ENCODE measurements at regions not wholly inside any gene's neighbourhood (a gene's known extent, or its start where the extent isn't known, plus 50 kb on each side); places are given as distances from the start of the nearest gene placed in this dataset.

- no peak for DNase-seq (ENCODE audit: low read depth)
- TF ChIP-seq, protein P1, sequence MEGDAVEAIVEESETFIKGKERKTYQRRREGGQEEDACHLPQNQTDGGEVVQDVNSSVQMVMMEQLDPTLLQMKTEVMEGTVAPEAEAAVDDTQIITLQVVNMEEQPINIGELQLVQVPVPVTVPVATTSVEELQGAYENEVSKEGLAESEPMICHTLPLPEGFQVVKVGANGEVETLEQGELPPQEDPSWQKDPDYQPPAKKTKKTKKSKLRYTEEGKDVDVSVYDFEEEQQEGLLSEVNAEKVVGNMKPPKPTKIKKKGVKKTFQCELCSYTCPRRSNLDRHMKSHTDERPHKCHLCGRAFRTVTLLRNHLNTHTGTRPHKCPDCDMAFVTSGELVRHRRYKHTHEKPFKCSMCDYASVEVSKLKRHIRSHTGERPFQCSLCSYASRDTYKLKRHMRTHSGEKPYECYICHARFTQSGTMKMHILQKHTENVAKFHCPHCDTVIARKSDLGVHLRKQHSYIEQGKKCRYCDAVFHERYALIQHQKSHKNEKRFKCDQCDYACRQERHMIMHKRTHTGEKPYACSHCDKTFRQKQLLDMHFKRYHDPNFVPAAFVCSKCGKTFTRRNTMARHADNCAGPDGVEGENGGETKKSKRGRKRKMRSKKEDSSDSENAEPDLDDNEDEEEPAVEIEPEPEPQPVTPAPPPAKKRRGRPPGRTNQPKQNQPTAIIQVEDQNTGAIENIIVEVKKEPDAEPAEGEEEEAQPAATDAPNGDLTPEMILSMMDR (conservative IDR thresholded peaks at IDR 0.05; ENCODE audit: control insufficient read depth, insufficient read depth, low read depth, low read length), result no peak
- H3K4me3 ChIP-seq (ENCODE audit: control insufficient read depth, low read depth, low read length), result no peak overlapping the region
These were observed 970.5 kb downstream of the TTLL7 start for GRCh38 chr1:83028467-83028866.

DNA sequence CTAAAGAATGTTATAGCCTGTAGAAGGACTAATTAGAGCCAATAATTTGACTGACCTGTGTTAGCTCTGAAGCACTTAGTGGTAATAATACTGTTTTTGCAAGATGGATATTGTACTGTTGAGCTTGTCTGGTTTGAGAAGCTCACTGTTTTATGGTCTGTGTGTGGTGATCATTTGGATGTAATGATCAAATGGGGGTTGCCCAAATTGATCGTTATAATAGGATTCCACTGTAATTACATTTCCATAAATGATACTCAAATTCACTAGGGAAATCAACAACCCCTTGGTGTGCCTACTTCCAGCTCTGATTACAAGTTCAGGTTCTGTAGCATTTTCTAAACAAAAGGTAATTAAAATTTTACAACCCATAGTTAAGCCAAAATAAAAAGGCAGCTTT, 971.4 kb downstream of the TTLL7 start:
- TF ChIP-seq, protein P1 (conservative IDR thresholded peaks at IDR 0.05; ENCODE audit: control insufficient read depth, insufficient read depth, low read depth, low read length), result no peak
- H3K4me3 ChIP-seq (ENCODE audit: control insufficient read depth, low read depth, low read length), result no peak overlapping the region
- no peak for DNase-seq (ENCODE audit: low read depth)

DNA sequence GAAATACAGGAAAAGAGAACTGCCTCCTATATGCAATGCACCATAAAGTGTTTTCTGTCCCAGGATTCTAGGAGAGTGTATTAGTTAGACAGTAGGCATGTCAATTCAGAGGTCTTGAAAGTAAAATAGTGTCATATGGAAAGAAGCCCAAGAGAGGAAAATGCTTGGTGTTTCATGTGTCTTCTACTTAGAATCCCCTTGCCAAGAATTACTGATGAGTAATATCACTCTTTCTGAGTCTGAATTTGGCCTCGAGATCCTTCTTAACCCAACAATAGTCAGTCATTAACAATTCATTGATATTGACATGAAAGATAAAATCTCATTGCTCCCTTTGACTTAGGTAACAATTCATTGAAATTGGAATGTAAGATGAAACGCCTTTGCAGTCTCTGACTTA, 972.2 kb downstream of the TTLL7 start:
- peak; percentile 51 for DNase-seq (ENCODE audit: low read depth)
- no peak overlapping the region for H3K4me3 ChIP-seq (ENCODE audit: control insufficient read depth, low read depth, low read length)
- TF ChIP-seq, protein P1 (conservative IDR thresholded peaks at IDR 0.05; ENCODE audit: control insufficient read depth, insufficient read depth, low read depth, low read length), result no peak

DNA sequence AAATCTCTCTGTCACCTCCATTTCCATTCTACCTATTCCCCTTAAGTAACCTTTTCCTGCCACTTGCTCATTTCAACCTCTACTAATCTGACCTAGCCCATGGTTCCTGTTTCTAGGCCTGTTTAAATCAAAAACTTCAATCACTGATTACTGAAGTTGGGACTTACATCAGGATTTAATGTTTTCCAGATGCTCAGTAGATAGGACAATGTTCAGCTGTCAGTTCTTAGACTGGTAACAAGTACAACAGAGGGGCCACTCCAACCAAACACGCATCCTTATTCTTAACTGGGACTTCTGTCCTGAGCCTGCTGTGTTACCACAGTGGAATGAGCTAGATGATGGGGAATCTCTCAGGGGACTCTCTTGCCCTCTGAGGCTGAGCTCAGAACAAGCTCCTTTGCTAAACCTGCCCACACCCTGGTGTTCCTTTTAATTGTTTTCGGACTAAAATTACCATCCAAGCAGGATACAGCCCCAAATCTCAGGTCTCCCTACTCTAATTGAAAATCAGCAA, 974.6 kb downstream of the TTLL7 start:
- no peak overlapping the region for H3K4me3 ChIP-seq (ENCODE audit: control insufficient read depth, low read depth, low read length)
- TF ChIP-seq, protein P1 (conservative IDR thresholded peaks at IDR 0.05; ENCODE audit: control insufficient read depth, insufficient read depth, low read depth, low read length), result no peak
- peak; percentile 3 for DNase-seq (ENCODE audit: low read depth)

GRCh38 chr1:83023212-83023611, 975.7 kb downstream of the TTLL7 start:
- no peak overlapping the region for H3K4me3 ChIP-seq (ENCODE audit: control insufficient read depth, low read depth, low read length)
- no peak for DNase-seq (ENCODE audit: low read depth)
- TF ChIP-seq, protein P1 (conservative IDR thresholded peaks at IDR 0.05; ENCODE audit: control insufficient read depth, insufficient read depth, low read depth, low read length), result no peak

DNA sequence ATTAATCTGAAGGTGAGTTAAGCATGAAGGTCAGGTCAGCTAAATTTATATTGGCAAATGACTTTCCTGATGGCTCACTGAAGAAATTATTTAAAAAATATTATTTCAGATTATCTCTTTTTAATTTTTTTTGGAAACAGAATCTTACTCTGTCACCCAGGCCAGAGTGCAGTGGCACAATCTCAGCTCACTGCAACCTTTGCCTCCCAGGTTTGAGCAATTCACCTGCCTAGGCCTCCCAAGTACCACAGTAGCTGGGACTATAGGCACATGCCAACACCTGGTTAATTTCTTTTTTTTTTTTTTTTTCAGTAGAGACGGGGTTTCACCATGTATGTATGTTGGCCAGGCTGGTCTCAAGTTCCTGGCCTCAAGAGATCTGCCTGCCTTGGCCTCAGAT, 976.7 kb downstream of the TTLL7 start:
- H3K4me3 ChIP-seq (ENCODE audit: control insufficient read depth, low read depth, low read length), result no peak overlapping the region
- no peak for DNase-seq (ENCODE audit: low read depth)
- TF ChIP-seq, protein P1 (conservative IDR thresholded peaks at IDR 0.05; ENCODE audit: control insufficient read depth, insufficient read depth, low read depth, low read length), result no peak

- no peak overlapping the region for H3K4me3 ChIP-seq (ENCODE audit: control insufficient read depth, low read depth, low read length)
- TF ChIP-seq, protein P1 (conservative IDR thresholded peaks at IDR 0.05; ENCODE audit: control insufficient read depth, insufficient read depth, low read depth, low read length), result no peak
- no peak for DNase-seq (ENCODE audit: low read depth)
These were observed 981.2 kb downstream of the TTLL7 start for GRCh38 chr1:83017701-83018100.
